ENCODE measurements at regions not wholly inside any gene's neighbourhood (a gene's known extent, or its start where the extent isn't known, plus 50 kb on each side); places are given as distances from the start of the nearest gene placed in this dataset.

GRCh38 chr13:73803997-73804396 is 330.2 kb downstream of the KLF12 start:
- no peak overlapping the region for H3K4me2 ChIP-seq
- 71% methylated on average over 1 of the region's 1 CpG for WGBS (ENCODE audit: low lambda C conversion rate, missing lambda C conversion rate)
- no peaks in the 10 kb centered on the region for H3K9me2 ChIP-seq (replicated peaks; ENCODE audit: insufficient read depth)
- no peaks in the 10 kb centered on the region for H3K79me2 ChIP-seq
- no peaks in the 10 kb centered on the region for H3K27me3 ChIP-seq
- DNase-seq (ENCODE audit: low spot score), result no peak
- no peak for TF ChIP-seq EZH2phosphoT487 (IDR thresholded peaks at IDR 0.05; ENCODE audit: low read depth, severe bottlenecking, unreplicated experiment)
- no peak for TF ChIP-seq CTCF (IDR thresholded peaks at IDR 0.05; ENCODE audit: poor library complexity)
- no peak for TF ChIP-seq EZH2 (IDR thresholded peaks at IDR 0.05; ENCODE audit: borderline replicate concordance)
- no peak overlapping the region for H2AFZ ChIP-seq
- H3K36me3 ChIP-seq (replicated peaks; ENCODE audit: insufficient read depth, low read depth), result no peaks in the 10 kb centered on the region
- no peak overlapping the region for H3K27ac ChIP-seq
- no peaks in the 10 kb centered on the region for H3K9me3 ChIP-seq (ENCODE audit: low read depth)
- H4K20me1 ChIP-seq (ENCODE audit: insufficient read depth, poor library complexity, severe bottlenecking), result no peaks in the 10 kb centered on the region
- H3K4me1 ChIP-seq (ENCODE audit: insufficient read depth), result no peaks in the 10 kb centered on the region
- no peak overlapping the region for H3K4me3 ChIP-seq

GRCh38 chr13:73800011-73800410 is 334.2 kb downstream of the KLF12 start:
- Histone ChIP-seq H3K9me2 (replicated peaks; ENCODE audit: insufficient read depth) (no peaks in the 10 kb centered on the region), H3K4me2 (no peak overlapping the region), H3K79me2 (no peaks in the 10 kb centered on the region), H3K4me3 (no peak overlapping the region), H3K9me3 (ENCODE audit: low read depth) (no peaks in the 10 kb centered on the region), H2AFZ (no peak overlapping the region), H3K36me3 (replicated peaks; ENCODE audit: insufficient read depth, low read depth) (no peaks in the 10 kb centered on the region), H3K4me1 (ENCODE audit: insufficient read depth) (no peaks in the 10 kb centered on the region), H3K27me3 (no peaks in the 10 kb centered on the region), H3K27ac (no peak overlapping the region), H4K20me1 (ENCODE audit: insufficient read depth, poor library complexity, severe bottlenecking) (no peaks in the 10 kb centered on the region)
- no peak for DNase-seq (ENCODE audit: low spot score)
- WGBS (ENCODE audit: low lambda C conversion rate, missing lambda C conversion rate), result 90% methylated on average over 2 of the region's 2 CpGs
- TF ChIP-seq CTCF (IDR thresholded peaks at IDR 0.05; ENCODE audit: poor library complexity) (no peak), EZH2phosphoT487 (IDR thresholded peaks at IDR 0.05; ENCODE audit: low read depth, severe bottlenecking, unreplicated experiment) (no peak), EZH2 (IDR thresholded peaks at IDR 0.05; ENCODE audit: borderline replicate concordance) (no peak)

GRCh38 chr13:73794755-73795154 is 339.4 kb downstream of the KLF12 start:
- no peaks in the 10 kb centered on the region for H3K4me1 ChIP-seq (ENCODE audit: insufficient read depth)
- peak overlapping the region; percentile 40 for H3K4me2 ChIP-seq
- H3K9me3 ChIP-seq (ENCODE audit: low read depth), result no peaks in the 10 kb centered on the region
- H4K20me1 ChIP-seq (ENCODE audit: insufficient read depth, poor library complexity, severe bottlenecking), result no peaks in the 10 kb centered on the region
- no peaks in the 10 kb centered on the region for H3K9me2 ChIP-seq (replicated peaks; ENCODE audit: insufficient read depth)
- no peak for TF ChIP-seq EZH2 (IDR thresholded peaks at IDR 0.05; ENCODE audit: borderline replicate concordance)
- TF ChIP-seq CTCF (IDR thresholded peaks at IDR 0.05; ENCODE audit: poor library complexity), result no peak
- no peak for TF ChIP-seq EZH2phosphoT487 (IDR thresholded peaks at IDR 0.05; ENCODE audit: low read depth, severe bottlenecking, unreplicated experiment)
- no peak overlapping the region for H3K27ac ChIP-seq
- H3K79me2 ChIP-seq, result no peaks in the 10 kb centered on the region
- H3K27me3 ChIP-seq, result no peaks in the 10 kb centered on the region
- 58% methylated on average over 3 of the region's 3 CpGs for WGBS (ENCODE audit: low lambda C conversion rate, missing lambda C conversion rate)
- H3K4me3 ChIP-seq, result no peak overlapping the region
- no peak overlapping the region for H2AFZ ChIP-seq
- DNase-seq (ENCODE audit: low spot score), result no peak
- H3K36me3 ChIP-seq (replicated peaks; ENCODE audit: insufficient read depth, low read depth), result no peaks in the 10 kb centered on the region

- Histone ChIP-seq H3K79me2 (no peaks in the 10 kb centered on the region), H3K27ac (no peak overlapping the region), H3K27me3 (no peaks in the 10 kb centered on the region), H2AFZ (no peak overlapping the region), H3K9me3 (ENCODE audit: low read depth) (no peaks in the 10 kb centered on the region), H3K4me2 (no peak overlapping the region), H3K4me1 (ENCODE audit: insufficient read depth) (no peaks in the 10 kb centered on the region), H3K36me3 (replicated peaks; ENCODE audit: insufficient read depth, low read depth) (no peaks in the 10 kb centered on the region), H3K4me3 (no peak overlapping the region), H4K20me1 (ENCODE audit: insufficient read depth, poor library complexity, severe bottlenecking) (no peaks in the 10 kb centered on the region), H3K9me2 (replicated peaks; ENCODE audit: insufficient read depth) (no peaks in the 10 kb centered on the region)
- TF ChIP-seq EZH2phosphoT487 (IDR thresholded peaks at IDR 0.05; ENCODE audit: low read depth, severe bottlenecking, unreplicated experiment) (no peak), EZH2 (IDR thresholded peaks at IDR 0.05; ENCODE audit: borderline replicate concordance) (no peak), CTCF (IDR thresholded peaks at IDR 0.05; ENCODE audit: poor library complexity) (no peak)
- no peak for DNase-seq (ENCODE audit: low spot score)
These were observed 340.8 kb downstream of the KLF12 start for GRCh38 chr13:73793361-73793760.

Measured in hepatocyte (in vitro differentiated cells).